Mesendoderm (in vitro differentiated cells): ENCODE measurements at regions not wholly inside any gene's neighbourhood (a gene's known extent, or its start where the extent isn't known, plus 50 kb on each side); places are given as distances from the start of the nearest gene placed in this dataset.

Experiments
- DNase-seq: peaks from one replicate; pipeline ENCODE4 v3.0.0; 2013
- H2AK5ac ChIP-seq: 2 replicates; pipeline ENCODE4 v1.6.1; 2013; ENCODE audit warnings: low read length, inconsistent platforms
- H2BK120ac ChIP-seq: 2 replicates; pipeline ENCODE4 v1.6.1; 2013; ENCODE audit warnings: low read depth, mild to moderate bottlenecking, low read length, moderate library complexity, mixed read lengths
- H2BK15ac ChIP-seq: replicated peaks from 2 replicates; pipeline ENCODE4 v1.6.1; 2013; ENCODE audit warnings: low read depth, mild to moderate bottlenecking, moderate library complexity
- H2BK5ac ChIP-seq: 2 replicates; pipeline ENCODE4 v1.6.1; 2013; ENCODE audit warnings: low read length, inconsistent platforms
- H3K18ac ChIP-seq: 2 replicates; pipeline ENCODE4 v1.6.1; 2013; ENCODE audit warnings: mild to moderate bottlenecking, low read length, mixed read lengths
- H3K23ac ChIP-seq: one replicate; pipeline ENCODE4 v1.6.1; 2013; ENCODE audit warnings: low read length
- H3K27ac ChIP-seq: 2 replicates; pipeline ENCODE4 v1.5.1; 2013; ENCODE audit warnings: low read depth, mild to moderate bottlenecking, inconsistent platforms, low read length, moderate library complexity
- H3K27me3 ChIP-seq: 2 replicates; pipeline ENCODE4 v1.6.1; 2013; ENCODE audit warnings: low read length, control low read depth, mild to moderate bottlenecking, inconsistent platforms; ENCODE audit not compliant: insufficient read depth, poor library complexity
- H3K36me3 ChIP-seq: 2 replicates; pipeline ENCODE4 v1.6.1; 2013; ENCODE audit warnings: low read length, inconsistent platforms; ENCODE audit not compliant: control insufficient read depth, insufficient read depth
- H3K4ac ChIP-seq: one replicate; pipeline ENCODE4 v1.6.1; 2013; ENCODE audit warnings: low read depth, mild to moderate bottlenecking, low read length, moderate library complexity
- H3K4me1 ChIP-seq: 2 replicates; pipeline ENCODE4 v1.6.1; 2013; ENCODE audit warnings: low read depth, low read length, inconsistent platforms; ENCODE audit not compliant: control insufficient read depth
- H3K4me2 ChIP-seq: 2 replicates; pipeline ENCODE4 v1.6.1; 2013; ENCODE audit warnings: low read length
- H3K4me3 ChIP-seq: 2 replicates; pipeline ENCODE4 v1.5.1; 2013; ENCODE audit warnings: mild to moderate bottlenecking, low read length
- H3K56ac ChIP-seq: one replicate; pipeline ENCODE4 v1.6.1; 2013; ENCODE audit warnings: low read length
- H3K79me1 ChIP-seq: 2 replicates; pipeline ENCODE4 v1.6.1; 2013; ENCODE audit warnings: low read length, inconsistent platforms
- H3K79me2 ChIP-seq: 2 replicates; pipeline ENCODE4 v1.6.1; 2013; ENCODE audit warnings: mild to moderate bottlenecking, low read length; ENCODE audit not compliant: control insufficient read depth, insufficient read depth
- H3K9ac ChIP-seq: 2 replicates; pipeline ENCODE4 v1.6.1; 2013; ENCODE audit warnings: low read length, inconsistent platforms
- H4K5ac ChIP-seq: one replicate; pipeline ENCODE4 v1.6.1; 2013; ENCODE audit warnings: low read length
- H4K8ac ChIP-seq: one replicate; pipeline ENCODE4 v1.6.1; 2013; ENCODE audit warnings: low read depth, mild to moderate bottlenecking, control low read depth, low read length, moderate library complexity
- WGBS: extraction: QIAGEN DNeasy Blood & Tissue Kit; methylation state at CpG from one replicate; pipeline ENCODE4 v1.1.7; 2013; ENCODE audit warnings: low lambda C conversion rate, missing lambda C conversion rate; ENCODE audit not compliant: insufficient coverage; ENCODE audit errors: extremely low coverage; 5-methylcytosine and 5-hydroxymethylcytosine counted together

DNA sequence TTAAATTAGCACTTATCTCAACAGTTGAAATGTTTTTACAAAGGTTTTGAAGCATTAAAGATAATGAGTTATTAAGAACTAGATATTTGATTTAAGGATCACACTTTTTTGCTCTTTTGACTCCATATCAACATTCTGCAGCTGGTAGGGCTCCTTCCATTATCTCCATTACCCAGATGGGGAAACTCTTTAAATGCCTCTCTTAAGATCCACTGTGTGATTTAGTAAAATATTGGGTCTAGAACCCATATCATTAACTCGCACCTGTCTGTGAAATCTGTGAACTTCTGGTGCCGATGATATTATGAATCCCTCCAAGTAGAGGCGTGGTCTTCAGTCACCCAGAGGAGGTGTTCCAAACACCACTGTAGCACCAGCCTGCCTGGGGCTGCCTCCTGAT, 466.2 kb downstream of the TSN start:
- DNase-seq = no peak

DNA sequence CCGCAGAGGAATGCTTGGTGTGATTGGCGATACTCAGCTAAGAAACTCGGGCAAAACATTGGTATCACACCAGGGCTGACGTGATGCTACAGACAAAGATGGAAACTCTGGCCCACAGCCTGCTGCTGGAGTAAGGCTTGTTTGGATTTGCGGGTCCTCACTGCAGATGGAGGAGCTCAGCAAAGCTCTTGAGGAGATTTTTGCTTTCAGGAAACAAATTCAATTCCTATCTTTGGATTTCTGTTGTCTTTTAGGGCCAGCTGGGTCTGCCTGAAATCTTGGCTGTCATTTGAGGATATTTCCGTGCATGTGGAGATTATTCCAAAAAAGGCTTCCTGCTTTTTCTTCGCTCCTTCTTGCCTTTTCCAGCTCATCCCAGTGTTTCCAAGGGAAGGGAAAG, 475.8 kb downstream of the TSN start:
- Histone ChIP-seq H3K23ac (no peak overlapping the region), H2BK120ac (no peak overlapping the region), H2BK5ac (no peak overlapping the region), H2BK15ac (no peak overlapping the region), H3K18ac (no peak overlapping the region), H2AK5ac (no peak overlapping the region), H3K4me1 (no peaks in the 10 kb centered on the region), H3K4me2 (no peak overlapping the region), H3K79me1 (no peaks in the 10 kb centered on the region), H3K79me2 (no peaks in the 10 kb centered on the region), H3K4me3 (no peak overlapping the region), H3K9ac (no peak overlapping the region), H3K4ac (no peak overlapping the region), H3K56ac (no peak overlapping the region), H3K27me3 (no peaks in the 10 kb centered on the region), H3K27ac (no peak overlapping the region), H4K8ac (no peak overlapping the region), H3K36me3 (no peaks in the 10 kb centered on the region), H4K5ac (no peak overlapping the region)
- WGBS = no CpG with 5 or more reads among the region's 7 CpGs
- no peak for DNase-seq

More for the DNA sequence above, 466.2 kb downstream of the TSN start:
- Histone ChIP-seq H3K23ac (no peak overlapping the region), H3K36me3 (no peaks in the 10 kb centered on the region), H3K79me1 (no peaks in the 10 kb centered on the region), H3K18ac (no peak overlapping the region), H3K4me2 (no peak overlapping the region), H3K4ac (no peak overlapping the region), H3K79me2 (no peaks in the 10 kb centered on the region), H2BK5ac (no peak overlapping the region), H2BK15ac (no peak overlapping the region), H3K4me1 (no peaks in the 10 kb centered on the region), H3K9ac (no peak overlapping the region), H3K27me3 (no peaks in the 10 kb centered on the region), H2BK120ac (no peak overlapping the region), H4K5ac (no peak overlapping the region), H2AK5ac (no peak overlapping the region), H3K27ac (no peak overlapping the region), H3K56ac (no peak overlapping the region), H3K4me3 (no peak overlapping the region), H4K8ac (no peak overlapping the region)
- no CpG with 5 or more reads among the region's 3 CpGs for WGBS

DNA sequence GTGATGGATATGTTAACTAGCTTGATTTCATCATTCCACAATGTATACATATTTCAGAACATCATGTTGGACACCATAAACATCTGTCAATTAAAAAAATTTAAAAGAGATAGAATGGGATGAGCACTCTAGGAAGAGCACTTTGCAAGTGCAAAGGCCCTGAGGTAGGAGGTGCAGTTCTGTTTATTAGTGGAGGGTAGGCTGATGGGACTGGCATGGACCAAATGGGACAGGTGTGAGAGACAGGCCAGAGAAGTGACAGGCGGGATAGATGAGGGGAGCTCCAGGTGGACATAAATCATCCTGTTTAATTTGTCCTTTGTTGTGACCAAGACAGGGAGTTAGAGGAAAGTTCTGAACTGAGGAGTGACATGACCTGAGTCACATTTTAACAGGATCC, 477.9 kb downstream of the TSN start:
- no peak overlapping the region for H2BK120ac ChIP-seq
- no peaks in the 10 kb centered on the region for H3K4me1 ChIP-seq
- H3K4ac ChIP-seq = no peak overlapping the region
- H2AK5ac ChIP-seq = no peak overlapping the region
- H3K36me3 ChIP-seq = no peaks in the 10 kb centered on the region
- no peak overlapping the region for H2BK15ac ChIP-seq
- WGBS = no CpG with 5 or more reads among the region's 1 CpG
- no peak overlapping the region for H4K8ac ChIP-seq
- no peaks in the 10 kb centered on the region for H3K79me2 ChIP-seq
- no peak overlapping the region for H3K9ac ChIP-seq
- no peak overlapping the region for H3K4me2 ChIP-seq
- H3K23ac ChIP-seq = no peak overlapping the region
- DNase-seq = no peak
- no peak overlapping the region for H3K18ac ChIP-seq
- no peak overlapping the region for H2BK5ac ChIP-seq
- no peak overlapping the region for H3K4me3 ChIP-seq
- H3K27me3 ChIP-seq = no peaks in the 10 kb centered on the region
- no peak overlapping the region for H3K27ac ChIP-seq
- no peaks in the 10 kb centered on the region for H3K79me1 ChIP-seq
- no peak overlapping the region for H4K5ac ChIP-seq
- no peak overlapping the region for H3K56ac ChIP-seq

DNA sequence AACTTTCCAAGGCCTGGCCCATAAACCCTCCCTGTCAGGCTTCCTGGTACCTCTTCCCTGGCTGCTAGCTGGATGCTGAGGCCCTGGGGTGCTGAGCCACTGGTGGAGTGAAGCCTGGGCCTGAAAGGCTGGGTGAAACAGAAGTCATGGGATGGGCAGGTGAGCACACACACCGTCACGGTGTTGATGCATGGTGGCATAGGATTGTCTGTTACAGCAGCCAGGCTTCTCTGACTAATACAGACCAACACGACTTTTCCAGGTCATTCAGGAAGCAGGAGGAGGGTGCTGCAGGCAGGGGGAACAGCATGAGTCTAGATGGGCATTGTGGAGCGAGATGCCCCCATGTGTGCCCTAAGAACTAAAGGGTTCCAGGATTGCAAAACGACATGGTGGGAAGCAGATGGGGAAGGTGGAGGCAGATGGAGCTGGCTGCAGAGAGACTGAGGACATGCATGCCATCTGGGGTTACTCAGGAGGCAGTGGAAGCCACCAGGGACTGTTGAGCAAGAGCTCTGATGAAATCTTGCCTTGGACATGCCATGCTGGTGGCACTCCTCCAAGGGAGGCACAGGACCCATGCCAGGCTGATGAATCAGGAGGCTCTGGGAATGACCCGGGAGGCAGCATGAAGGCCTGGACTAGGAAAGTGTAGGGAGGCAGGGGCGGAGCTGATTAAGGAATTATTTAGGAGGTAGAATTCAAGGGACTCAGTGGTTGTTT, 480.9 kb downstream of the TSN start:
- no peak overlapping the region for H3K9ac ChIP-seq
- no peaks in the 10 kb centered on the region for H3K27me3 ChIP-seq
- no peaks in the 10 kb centered on the region for H3K79me1 ChIP-seq
- no peaks in the 10 kb centered on the region for H3K79me2 ChIP-seq
- no peak overlapping the region for H3K4ac ChIP-seq
- H2BK120ac ChIP-seq = no peak overlapping the region
- DNase-seq = no peak
- H2BK5ac ChIP-seq = no peak overlapping the region
- H4K8ac ChIP-seq = no peak overlapping the region
- no peak overlapping the region for H3K56ac ChIP-seq
- no CpG with 5 or more reads among the region's 7 CpGs for WGBS
- no peak overlapping the region for H2AK5ac ChIP-seq
- H3K36me3 ChIP-seq = no peaks in the 10 kb centered on the region
- no peak overlapping the region for H3K27ac ChIP-seq
- no peak overlapping the region for H2BK15ac ChIP-seq
- no peak overlapping the region for H3K4me2 ChIP-seq
- no peaks in the 10 kb centered on the region for H3K4me1 ChIP-seq
- no peak overlapping the region for H3K23ac ChIP-seq
- no peak overlapping the region for H3K4me3 ChIP-seq
- H3K18ac ChIP-seq = no peak overlapping the region
- H4K5ac ChIP-seq = no peak overlapping the region

DNA sequence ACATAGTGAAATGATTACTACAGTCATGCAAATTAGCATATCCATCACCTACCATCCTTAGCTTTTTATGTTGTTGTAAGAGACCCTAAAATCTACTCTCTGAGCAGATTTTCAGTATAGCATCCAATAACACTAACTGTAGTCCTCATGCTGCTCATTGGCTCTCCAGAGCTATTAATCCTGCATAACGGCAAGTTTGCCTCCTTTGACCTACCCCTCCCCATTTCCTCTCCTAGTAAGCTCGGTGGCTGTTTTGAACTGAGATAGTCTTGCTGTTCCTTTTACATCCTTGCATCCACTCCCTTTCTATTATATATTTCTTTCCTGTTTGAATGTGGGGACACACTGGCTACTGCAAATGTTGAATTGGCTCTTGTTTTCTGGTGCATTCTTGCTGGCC, 481.5 kb downstream of the TSN start:
- Histone ChIP-seq H3K9ac (no peak overlapping the region), H3K18ac (no peak overlapping the region), H3K4me3 (no peak overlapping the region), H3K27me3 (no peaks in the 10 kb centered on the region), H4K8ac (no peak overlapping the region), H2BK120ac (no peak overlapping the region), H2AK5ac (no peak overlapping the region), H2BK15ac (no peak overlapping the region), H2BK5ac (no peak overlapping the region), H3K4ac (no peak overlapping the region), H3K4me1 (no peaks in the 10 kb centered on the region), H3K79me2 (no peaks in the 10 kb centered on the region), H3K27ac (no peak overlapping the region), H3K36me3 (no peaks in the 10 kb centered on the region), H3K4me2 (no peak overlapping the region), H3K23ac (no peak overlapping the region), H4K5ac (no peak overlapping the region), H3K56ac (no peak overlapping the region), H3K79me1 (no peaks in the 10 kb centered on the region)
- no peak for DNase-seq
- WGBS = no CpG with 5 or more reads among the region's 2 CpGs

DNA sequence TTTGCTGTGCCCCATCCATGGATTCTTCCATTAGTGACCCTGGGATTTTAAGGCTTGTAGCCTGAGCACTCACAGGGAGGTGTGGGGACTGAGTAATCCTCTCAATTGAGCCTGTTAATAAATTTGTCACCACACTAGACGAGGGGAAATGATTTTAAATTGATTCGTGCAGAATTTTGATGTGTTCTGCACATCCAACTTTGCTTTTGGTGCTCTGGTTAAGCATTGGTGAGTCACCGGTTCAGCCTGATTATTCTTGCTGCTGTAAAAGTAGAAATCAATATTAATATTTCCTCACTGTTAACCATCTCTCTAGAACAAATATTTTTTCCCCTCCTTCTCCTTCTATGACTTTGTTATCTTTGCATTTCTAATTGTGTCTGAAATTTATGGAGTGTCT, 482.0 kb downstream of the TSN start:
- H2AK5ac ChIP-seq = no peak overlapping the region

More for the DNA sequence above, 482.0 kb downstream of the TSN start:
- no peak for DNase-seq
- no peak overlapping the region for H3K23ac ChIP-seq
- H3K27me3 ChIP-seq = no peaks in the 10 kb centered on the region
- H3K4me2 ChIP-seq = no peak overlapping the region
- no peak overlapping the region for H2BK120ac ChIP-seq
- no peak overlapping the region for H3K18ac ChIP-seq
- no peak overlapping the region for H3K56ac ChIP-seq
- no peak overlapping the region for H4K8ac ChIP-seq
- H2BK5ac ChIP-seq = no peak overlapping the region
- H3K9ac ChIP-seq = no peak overlapping the region
- no peak overlapping the region for H3K4me3 ChIP-seq
- H3K4me1 ChIP-seq = no peaks in the 10 kb centered on the region
- no peaks in the 10 kb centered on the region for H3K36me3 ChIP-seq
- no peaks in the 10 kb centered on the region for H3K79me2 ChIP-seq
- no peaks in the 10 kb centered on the region for H3K79me1 ChIP-seq
- no peak overlapping the region for H3K27ac ChIP-seq
- no peak overlapping the region for H3K4ac ChIP-seq
- no peak overlapping the region for H4K5ac ChIP-seq
- H2BK15ac ChIP-seq = no peak overlapping the region
- no CpG with 5 or more reads among the region's 3 CpGs for WGBS
